Chondrocyte (in vitro differentiated cells): ENCODE measurements at regions not wholly inside any gene's neighbourhood (a gene's known extent, or its start where the extent isn't known, plus 50 kb on each side); places are given as distances from the start of the nearest gene placed in this dataset.

Experiments
- DNase-seq: peaks from one replicate; pipeline ENCODE4 v3.0.0; 2021; ENCODE audit warnings: mixed read lengths, low spot score
- H3K27ac Mint-ChIP-seq: one replicate; pipeline ENCODE4 v1.8.0; 2021; ENCODE audit warnings: mild to moderate bottlenecking, moderate library complexity, mixed read lengths; ENCODE audit not compliant: unreplicated experiment
- H3K27me3 Mint-ChIP-seq: 2 replicates; pipeline ENCODE4 v1.8.0; 2021; ENCODE audit warnings: low read depth, mixed read lengths
- H3K36me3 Mint-ChIP-seq: 2 replicates; pipeline ENCODE4 v1.8.0; 2021; ENCODE audit warnings: low read depth, mixed read lengths
- H3K4me1 Mint-ChIP-seq: 2 replicates; pipeline ENCODE4 v1.8.0; 2021; ENCODE audit warnings: low read depth, mild to moderate bottlenecking, mixed read lengths
- H3K4me3 Mint-ChIP-seq: one replicate; pipeline ENCODE4 v1.8.0; 2021; ENCODE audit warnings: mild to moderate bottlenecking, moderate library complexity, mixed read lengths; ENCODE audit not compliant: unreplicated experiment
- H3K9me3 Mint-ChIP-seq: 2 replicates; pipeline ENCODE4 v1.8.0; 2021; ENCODE audit warnings: low read depth, mixed read lengths
- CTCF ChIP-seq: fragments of 200-600 bp; sonication (generic); IDR thresholded peaks from 2 replicates; pipeline ENCODE4 v1.5.0; 2021; ENCODE audit warnings: antibody characterized with exemption, mild to moderate bottlenecking, moderate library complexity

DNA sequence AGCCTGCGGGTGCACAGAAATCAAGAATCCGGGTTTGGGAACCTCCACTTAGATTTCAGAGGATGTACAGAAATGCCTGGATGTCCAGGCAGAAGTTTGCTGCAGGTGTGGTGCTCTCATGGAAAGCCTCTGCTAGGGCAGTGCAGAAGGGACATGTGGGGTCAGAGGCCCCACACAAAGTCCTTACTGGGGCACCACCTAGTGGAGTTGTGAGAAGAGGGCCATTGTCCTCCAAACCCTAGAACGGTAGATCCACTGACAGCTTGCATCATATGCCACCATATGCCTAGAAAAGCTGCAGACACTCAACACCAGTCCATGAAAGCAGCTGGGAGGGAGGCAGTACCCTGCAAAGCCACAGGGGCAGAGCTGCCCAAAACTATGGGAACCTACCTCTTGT lies 833.0 kb downstream of the TMEM182 start:
- Mint-ChIP-seq H3K4me3 (no peak overlapping the region), H3K9me3 (peaks cover 37% of the 10 kb centered on the region), H3K4me1 (no peaks in the 10 kb centered on the region), H3K36me3 (peaks cover 3% of the 10 kb centered on the region), H3K27me3 (no peaks in the 10 kb centered on the region), H3K27ac (no peak overlapping the region)
- no peak for DNase-seq
- no peak for TF ChIP-seq CTCF

- no peak for TF ChIP-seq CTCF
- Mint-ChIP-seq H3K9me3 (peaks cover 20% of the 10 kb centered on the region), H3K4me1 (no peaks in the 10 kb centered on the region), H3K4me3 (no peak overlapping the region), H3K27me3 (no peaks in the 10 kb centered on the region), H3K36me3 (peaks cover 2% of the 10 kb centered on the region), H3K27ac (no peak overlapping the region)
- DNase-seq = no peak
Measured at GRCh38 chr2:103605071-103605780, 843.4 kb downstream of the TMEM182 start.

DNA sequence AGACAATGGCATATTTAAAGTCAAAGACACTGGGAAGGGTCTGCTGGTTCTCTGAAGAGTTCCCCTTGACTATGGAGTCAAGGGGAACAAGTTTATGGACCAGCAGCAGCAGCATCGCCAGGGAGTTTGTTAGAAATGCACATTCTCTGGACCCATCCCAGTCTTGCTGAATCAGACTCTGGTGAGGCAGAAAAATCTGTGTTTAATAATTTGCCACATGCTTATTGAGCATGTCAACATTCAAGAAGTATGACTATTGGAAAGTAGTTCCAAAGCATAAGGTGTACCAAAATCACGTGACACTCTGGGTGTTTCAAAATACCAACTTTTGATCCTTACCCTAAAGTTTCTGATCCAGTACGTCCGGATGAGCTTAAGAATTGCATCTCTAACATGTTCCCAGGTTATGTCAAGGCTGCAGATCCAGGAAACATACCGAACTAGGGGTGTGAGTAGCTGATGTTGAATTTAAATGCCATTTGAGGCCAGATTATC lies 853.8 kb downstream of the TMEM182 start:
- H3K4me3 Mint-ChIP-seq = no peak overlapping the region
- DNase-seq = no peak
- H3K36me3 Mint-ChIP-seq = no peaks in the 10 kb centered on the region
- peaks cover 6% of the 10 kb centered on the region for H3K9me3 Mint-ChIP-seq
- no peaks in the 10 kb centered on the region for H3K27me3 Mint-ChIP-seq
- no peak for TF ChIP-seq CTCF
- no peaks in the 10 kb centered on the region for H3K4me1 Mint-ChIP-seq
- no peak overlapping the region for H3K27ac Mint-ChIP-seq

DNA sequence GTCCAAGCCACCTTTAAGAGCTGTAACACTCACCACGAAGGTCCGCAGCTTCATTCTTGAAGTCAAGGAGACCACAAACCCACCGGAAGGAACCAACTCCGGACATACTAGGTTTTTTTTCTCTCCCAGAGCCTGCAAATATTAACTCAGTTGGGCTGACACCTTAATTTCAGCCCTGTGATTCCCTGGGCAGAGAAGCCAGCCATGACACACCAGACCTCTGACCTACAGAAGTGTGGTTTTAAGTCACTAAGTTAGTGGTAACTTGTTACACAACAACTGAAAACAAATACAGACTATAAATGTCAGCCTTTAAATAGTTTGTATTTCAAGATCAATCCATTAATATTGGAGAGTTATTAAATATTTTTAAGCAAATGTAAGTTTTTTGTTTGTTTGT lies 855.1 kb downstream of the TMEM182 start:
- H3K9me3 Mint-ChIP-seq = peaks cover 17% of the 10 kb centered on the region
- no peak overlapping the region for H3K27ac Mint-ChIP-seq
- no peaks in the 10 kb centered on the region for H3K27me3 Mint-ChIP-seq
- no peak overlapping the region for H3K4me3 Mint-ChIP-seq
- H3K36me3 Mint-ChIP-seq = peaks cover 1% of the 10 kb centered on the region
- H3K4me1 Mint-ChIP-seq = no peaks in the 10 kb centered on the region
- no peak for TF ChIP-seq CTCF
- no peak for DNase-seq

- Mint-ChIP-seq H3K9me3 (peaks cover 28% of the 10 kb centered on the region), H3K4me1 (no peaks in the 10 kb centered on the region), H3K27ac (no peak overlapping the region), H3K36me3 (peaks cover 1% of the 10 kb centered on the region), H3K4me3 (no peak overlapping the region), H3K27me3 (no peaks in the 10 kb centered on the region)
- DNase-seq = no peak
- TF ChIP-seq CTCF = no peak
Measured at GRCh38 chr2:103618112-103618511, 856.3 kb downstream of the TMEM182 start.
